ENCODE measurements at regions not wholly inside any gene's neighbourhood (a gene's known extent, or its start where the extent isn't known, plus 50 kb on each side); places are given as distances from the start of the nearest gene placed in this dataset.
"Not testable (repeated sequence)": the region's sequence is repeated elsewhere in the genome, so short reads cannot be mapped to it uniquely, and the experiment has no call there.

DNA sequence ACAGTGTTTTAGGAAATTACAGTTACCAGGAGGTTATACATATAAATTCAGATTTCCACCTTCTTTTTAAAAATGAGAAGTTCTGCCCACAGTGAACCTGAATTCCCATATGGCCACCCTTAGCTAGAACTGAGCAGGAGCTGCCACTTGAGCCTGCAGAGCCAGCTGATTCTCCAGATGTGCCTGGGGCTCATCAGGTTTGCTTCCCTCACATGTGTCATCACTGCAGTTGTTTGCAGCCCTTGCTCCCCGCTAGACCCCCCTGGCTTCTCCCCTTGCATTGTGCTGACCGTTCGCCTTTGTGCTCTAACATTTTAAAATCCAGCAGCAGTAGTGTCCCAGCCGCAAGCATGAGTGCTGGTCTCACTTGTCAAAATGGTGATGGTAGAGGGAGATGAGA, 131.1 kb downstream of the UTRN start:
- no peak overlapping the region for H3K27ac ChIP-seq
- TF ChIP-seq, protein P1, sequence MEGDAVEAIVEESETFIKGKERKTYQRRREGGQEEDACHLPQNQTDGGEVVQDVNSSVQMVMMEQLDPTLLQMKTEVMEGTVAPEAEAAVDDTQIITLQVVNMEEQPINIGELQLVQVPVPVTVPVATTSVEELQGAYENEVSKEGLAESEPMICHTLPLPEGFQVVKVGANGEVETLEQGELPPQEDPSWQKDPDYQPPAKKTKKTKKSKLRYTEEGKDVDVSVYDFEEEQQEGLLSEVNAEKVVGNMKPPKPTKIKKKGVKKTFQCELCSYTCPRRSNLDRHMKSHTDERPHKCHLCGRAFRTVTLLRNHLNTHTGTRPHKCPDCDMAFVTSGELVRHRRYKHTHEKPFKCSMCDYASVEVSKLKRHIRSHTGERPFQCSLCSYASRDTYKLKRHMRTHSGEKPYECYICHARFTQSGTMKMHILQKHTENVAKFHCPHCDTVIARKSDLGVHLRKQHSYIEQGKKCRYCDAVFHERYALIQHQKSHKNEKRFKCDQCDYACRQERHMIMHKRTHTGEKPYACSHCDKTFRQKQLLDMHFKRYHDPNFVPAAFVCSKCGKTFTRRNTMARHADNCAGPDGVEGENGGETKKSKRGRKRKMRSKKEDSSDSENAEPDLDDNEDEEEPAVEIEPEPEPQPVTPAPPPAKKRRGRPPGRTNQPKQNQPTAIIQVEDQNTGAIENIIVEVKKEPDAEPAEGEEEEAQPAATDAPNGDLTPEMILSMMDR (IDR thresholded peaks at IDR 0.05) = no peak
- no peak for TF ChIP-seq POLR2A (IDR thresholded peaks at IDR 0.05)

DNA sequence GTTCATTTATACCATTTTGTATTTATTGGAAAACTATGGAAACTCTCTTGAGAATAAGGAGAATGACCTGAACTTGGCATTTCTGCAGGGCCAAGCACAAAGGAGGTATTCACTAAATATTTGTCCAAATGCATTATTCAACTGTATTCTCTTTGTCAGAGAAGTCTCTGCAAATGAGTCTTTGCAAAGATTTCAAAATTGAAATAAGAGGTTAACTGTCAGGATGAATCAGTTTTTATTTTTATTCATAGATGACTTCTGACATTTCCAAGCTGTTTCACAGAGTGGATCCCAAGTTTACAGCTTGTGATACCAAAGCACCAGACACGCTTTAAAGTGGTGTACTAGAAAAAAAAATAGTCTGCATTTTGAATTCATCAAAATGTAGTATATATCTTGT, 131.6 kb downstream of the UTRN start:
- Histone ChIP-seq H3K27me3 (no peaks in the 10 kb centered on the region), H3K36me3 (no peaks in the 10 kb centered on the region), H3K27ac (no peak overlapping the region), H3K4me1 (no peaks in the 10 kb centered on the region), H3K4me3 (no peak overlapping the region), H3K9me3 (no peaks in the 10 kb centered on the region)
- DNase-seq = no peak
- no peak for TF ChIP-seq POLR2A (IDR thresholded peaks at IDR 0.05)
- TF ChIP-seq, protein P1 (IDR thresholded peaks at IDR 0.05) = no peak

More for the DNA sequence above, 131.1 kb downstream of the UTRN start:
- no peaks in the 10 kb centered on the region for H3K4me1 ChIP-seq
- H3K36me3 ChIP-seq = no peaks in the 10 kb centered on the region
- no peak overlapping the region for H3K4me3 ChIP-seq
- no peaks in the 10 kb centered on the region for H3K9me3 ChIP-seq
- no peak for DNase-seq
- H3K27me3 ChIP-seq = no peaks in the 10 kb centered on the region

DNA sequence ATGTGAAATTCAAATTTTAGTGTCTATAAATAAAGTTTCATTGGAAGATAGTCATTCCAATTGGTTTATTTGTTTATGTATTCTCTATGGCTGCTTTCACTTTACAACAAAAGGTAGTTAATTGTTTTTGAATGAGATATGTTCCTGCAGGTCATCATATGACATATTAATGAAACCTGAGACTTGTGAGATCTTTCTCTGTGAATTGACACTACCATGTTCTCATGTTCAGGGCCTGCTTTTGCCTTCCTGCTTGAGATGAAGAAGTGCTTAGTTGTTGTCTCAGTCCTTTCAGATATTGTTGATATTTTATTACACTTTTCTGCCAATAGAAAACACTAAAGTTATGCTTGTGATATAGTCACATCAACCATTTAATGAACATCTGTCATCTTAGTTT, 132.5 kb downstream of the UTRN start:
- Histone ChIP-seq H3K36me3 (no peaks in the 10 kb centered on the region), H3K4me3 (no peak overlapping the region), H3K27me3 (no peaks in the 10 kb centered on the region), H3K4me1 (no peaks in the 10 kb centered on the region), H3K27ac (no peak overlapping the region), H3K9me3 (no peaks in the 10 kb centered on the region)
- no peak for DNase-seq
- TF ChIP-seq, protein P1 (IDR thresholded peaks at IDR 0.05) = no peak
- TF ChIP-seq POLR2A (IDR thresholded peaks at IDR 0.05) = no peak

DNA sequence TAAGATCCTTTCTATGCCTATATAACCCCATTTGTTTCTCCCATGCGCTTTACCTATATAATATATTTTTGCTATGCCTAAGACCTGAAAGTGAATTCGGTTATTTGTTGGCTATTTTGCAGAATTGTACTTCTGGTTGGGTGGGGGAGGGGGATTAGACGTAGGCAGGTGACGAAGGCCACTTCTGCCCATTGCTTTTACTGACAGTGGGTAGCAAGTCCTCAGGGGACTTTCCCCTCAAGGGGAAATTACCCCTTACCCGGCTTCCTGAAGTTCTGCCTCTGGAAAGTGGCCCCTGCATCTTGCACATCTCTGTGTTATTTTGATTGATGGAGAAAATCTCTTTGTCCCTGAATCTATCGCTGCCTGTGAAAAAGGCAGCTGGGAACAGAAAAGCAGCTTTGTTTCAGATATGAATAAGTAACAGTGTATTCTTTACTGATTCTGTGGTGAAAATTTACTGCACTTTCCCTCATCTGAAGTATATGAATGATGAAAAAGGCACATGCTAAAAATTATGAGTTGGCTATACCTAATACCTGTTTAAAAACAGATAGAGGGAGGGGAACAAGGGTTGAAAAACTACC, 133.9 kb downstream of the UTRN start:
- no peak for DNase-seq
- H3K27ac ChIP-seq = no peak overlapping the region
- H3K4me3 ChIP-seq = no peak overlapping the region
- H3K36me3 ChIP-seq = peaks cover 0 to 9% (median 0%) of the 10 kb centered on the region in 3 donors
- H3K9me3 ChIP-seq = no peaks in the 10 kb centered on the region
- H3K27me3 ChIP-seq = no peaks in the 10 kb centered on the region
- TF ChIP-seq, protein P1 (IDR thresholded peaks at IDR 0.05) = no peak
- TF ChIP-seq POLR2A (IDR thresholded peaks at IDR 0.05) = no peak
- H3K4me1 ChIP-seq = no peaks in the 10 kb centered on the region

DNA sequence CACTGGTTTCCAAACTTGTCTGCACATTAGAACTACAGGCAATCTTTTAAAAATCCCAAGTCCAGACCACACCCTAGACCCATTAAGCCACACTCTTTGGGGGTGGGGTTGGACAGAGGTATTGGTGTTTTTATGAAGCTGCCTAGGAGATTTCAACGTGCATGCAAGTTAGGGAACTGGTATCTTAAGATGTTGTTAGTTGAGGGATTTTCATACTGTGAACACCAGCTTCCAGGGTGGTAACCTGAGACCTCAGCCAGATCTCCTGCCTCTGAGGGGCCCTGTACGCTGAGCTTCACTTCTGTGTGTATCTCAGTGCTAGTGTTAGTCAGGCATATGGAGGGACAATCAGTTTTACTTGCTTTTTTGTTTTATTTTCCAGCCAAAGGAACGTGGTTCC, 138.0 kb downstream of the UTRN start:
- no peaks in the 10 kb centered on the region for H3K4me1 ChIP-seq
- no peak for TF ChIP-seq POLR2A (IDR thresholded peaks at IDR 0.05)
- TF ChIP-seq, protein P1 (IDR thresholded peaks at IDR 0.05) = no peak
- H3K4me3 ChIP-seq = no peak overlapping the region
- no peak overlapping the region for H3K27ac ChIP-seq
- no peak for DNase-seq
- no peaks in the 10 kb centered on the region for H3K27me3 ChIP-seq
- no peaks in the 10 kb centered on the region for H3K9me3 ChIP-seq
- peaks cover 0 to 15% (median 0%) of the 10 kb centered on the region in 3 donors for H3K36me3 ChIP-seq

DNA sequence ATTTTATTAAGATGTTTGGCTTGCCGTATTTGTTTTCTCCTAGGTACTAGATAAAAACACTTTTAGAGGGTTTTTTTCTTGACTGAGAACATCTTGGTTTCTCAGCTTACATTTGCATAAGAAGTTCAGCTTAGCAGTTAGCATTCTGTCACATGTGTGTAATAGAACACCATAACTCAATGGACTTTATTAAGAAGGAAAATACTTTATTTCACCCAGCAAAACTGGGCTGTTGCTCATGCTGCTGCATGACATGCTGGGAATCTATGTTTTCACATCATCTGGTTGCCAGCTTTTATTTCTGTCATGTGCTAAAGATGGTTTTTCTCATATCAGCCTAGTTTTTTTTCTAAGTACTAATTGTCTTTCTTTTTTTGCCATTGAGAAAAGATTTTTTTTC, 144.6 kb downstream of the UTRN start:
- Histone ChIP-seq H3K36me3 (peaks cover 0 to 16% (median 0%) of the 10 kb centered on the region in 3 donors), H3K9me3 (no peaks in the 10 kb centered on the region), H3K4me1 (no peaks in the 10 kb centered on the region), H3K4me3 (no peak overlapping the region), H3K27me3 (no peaks in the 10 kb centered on the region), H3K27ac (no peak overlapping the region)
- TF ChIP-seq POLR2A (IDR thresholded peaks at IDR 0.05) = no peak
- TF ChIP-seq, protein P1 (IDR thresholded peaks at IDR 0.05) = no peak
- DNase-seq = no peak

DNA sequence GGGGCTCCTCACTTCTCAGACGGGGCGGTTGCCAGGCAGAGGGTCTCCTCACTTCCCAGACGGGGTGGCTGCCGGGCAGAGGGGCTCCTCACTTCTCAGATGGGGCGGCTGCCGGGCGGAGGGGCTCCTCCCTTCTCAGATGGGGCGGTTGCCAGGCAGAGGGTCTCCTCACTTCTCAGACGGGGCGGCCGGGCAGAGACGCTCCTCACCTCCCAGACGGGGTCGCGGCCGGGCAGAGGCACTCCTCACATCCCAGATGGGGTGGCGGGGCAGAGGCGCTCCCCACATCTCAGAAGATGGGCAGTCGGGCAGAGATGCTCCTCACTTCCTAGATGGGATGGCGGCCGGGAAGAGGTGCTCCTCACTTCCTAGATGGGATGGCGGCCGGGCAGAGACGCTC, 148.3 kb downstream of the UTRN start:
- H3K4me1 ChIP-seq, H3K4me3 ChIP-seq, H3K9me3 ChIP-seq, H3K27ac ChIP-seq, DNase-seq, H3K27me3 ChIP-seq: not testable (repeated sequence)
- H3K36me3 ChIP-seq = peaks cover 0 to 39% (median 0%) of the 10 kb centered on the region in 3 donors

Data from Peyer's patch (tissue), 4 donors.